LHCN-M2 (cell line): ENCODE measurements at regions not wholly inside any gene's neighbourhood (a gene's known extent, or its start where the extent isn't known, plus 50 kb on each side); places are given as distances from the start of the nearest gene placed in this dataset.

Experiments
- DNase-seq: peaks from one replicate; pipeline ENCODE4 v3.0.0-alpha.2; 2012; ENCODE audit warnings: low read depth

- no peak for DNase-seq
Measured at GRCh38 chr21:22556829-22557228, 1558.6 kb downstream of the NCAM2 start.

- no peak for DNase-seq
Measured at GRCh38 chr21:22561946-22562345, 1563.7 kb downstream of the NCAM2 start.

GRCh38 chr21:22573834-22574233 is 1575.6 kb downstream of the NCAM2 start:
- DNase-seq: no peak

GRCh38 chr21:22575165-22575584 is 1577.0 kb downstream of the NCAM2 start:
- no peak for DNase-seq

GRCh38 chr21:22579741-22580140 is 1581.5 kb downstream of the NCAM2 start:
- no peak for DNase-seq

- no peak for DNase-seq
Measured at GRCh38 chr21:22582026-22582425, 1583.8 kb downstream of the NCAM2 start.

GRCh38 chr21:22584308-22584707 is 1586.1 kb downstream of the NCAM2 start:
- DNase-seq: no peak

- no peak for DNase-seq
Measured at GRCh38 chr21:22585558-22585957, 1587.3 kb downstream of the NCAM2 start.

GRCh38 chr21:22597660-22598255 is 1599.5 kb downstream of the NCAM2 start:
- DNase-seq: no peak

GRCh38 chr21:22609802-22610201 is 1611.6 kb downstream of the NCAM2 start:
- no peak for DNase-seq

- no peak for DNase-seq
Measured at GRCh38 chr21:22627911-22628310, 1629.7 kb downstream of the NCAM2 start.

- no peak for DNase-seq
Measured at GRCh38 chr21:22630953-22631465, 1632.8 kb downstream of the NCAM2 start.

- no peak for DNase-seq
Measured at GRCh38 chr21:22632176-22632575, 1634.0 kb downstream of the NCAM2 start.

GRCh38 chr21:22649246-22649645 is 1651.0 kb downstream of the NCAM2 start:
- DNase-seq: no peak

GRCh38 chr21:22650226-22650625 is 1652.0 kb downstream of the NCAM2 start:
- no peak for DNase-seq

GRCh38 chr21:22657781-22658180 is 1659.6 kb downstream of the NCAM2 start:
- DNase-seq: no peak

GRCh38 chr21:22670148-22670547 is 1671.9 kb downstream of the NCAM2 start:
- DNase-seq: no peak

GRCh38 chr21:22679207-22679606 is 1681.0 kb downstream of the NCAM2 start:
- no peak for DNase-seq

- DNase-seq: no peak
Measured at GRCh38 chr21:22691658-22692057, 1693.4 kb downstream of the NCAM2 start.

GRCh38 chr21:22703521-22703920 is 1705.3 kb downstream of the NCAM2 start:
- no peak for DNase-seq

- no peak for DNase-seq
Measured at GRCh38 chr21:22710721-22711120, 1712.5 kb downstream of the NCAM2 start.

- no peak for DNase-seq
Measured at GRCh38 chr21:22711636-22712035, 1713.4 kb downstream of the NCAM2 start.

GRCh38 chr21:22725436-22725835 is 1727.2 kb downstream of the NCAM2 start:
- no peak for DNase-seq

GRCh38 chr21:22728091-22728490 is 1729.9 kb downstream of the NCAM2 start:
- peak; percentile 14 for DNase-seq
